Endothelial cell of umbilical vein (primary cell): ENCODE measurements at regions not wholly inside any gene's neighbourhood (a gene's known extent, or its start where the extent isn't known, plus 50 kb on each side); places are given as distances from the start of the nearest gene placed in this dataset.

ENCODE experiments used
- BruUV-seq: library from RNA; stranded (reverse); fragments of 400-500 nt; replicated peaks from 2 replicates; lab custom pipeline; 2021; lab: Mats Ljungman, UMichigan
- CTCF ChIA-PET: fragments of 300-600, 350-600 bp; sonication (Branson Sonifier 250); formaldehyde crosslinking; loops from one replicate; lab custom pipeline; 2021; ENCODE audit warnings: antibody characterized with exemption, inconsistent platforms; lab: Charles Lee
- POLR2A ChIA-PET: fragments of 300-600, 350-600 bp; sonication (Branson Sonifier 250); formaldehyde crosslinking; loops from one replicate; lab custom pipeline; 2021; ENCODE audit warnings: antibody characterized with exemption, inconsistent platforms; lab: Charles Lee
- DNase-seq: peaks from one replicate; pipeline ENCODE4 v3.0.0-alpha.2; 2011; ENCODE audit warnings: low read depth, low spot score
- FAIRE-seq: peaks from 2 replicates; lab custom pipeline; 2011; peaks lifted over from hg19 to GRCh38; lab: Jason Lieb, UNC
- H2AFZ ChIP-seq: 2 replicates; pipeline ENCODE4 v1.6.0; 2012; ENCODE audit warnings: low read depth, low read length, control low read depth, inconsistent platforms
- H3K27ac ChIP-seq: 2 replicates; pipeline ENCODE4 v1.5.1; 2011; ENCODE audit warnings: low read depth, mild to moderate bottlenecking, control low read depth, low read length, moderate library complexity; ENCODE audit not compliant: insufficient read depth
- H3K27me3 ChIP-seq, 2 experiments: 2 replicates each; pipeline versions ENCODE4 v1.6.0 to v1.6.1; 2011; ENCODE audit warnings: low read length in 2 of 2, mixed read lengths in 1 of 2; ENCODE audit not compliant: control insufficient read depth in 2 of 2, insufficient read depth in 2 of 2
- H3K36me3 ChIP-seq, 2 experiments: 2 replicates in 1 of 2; 3 replicates in 1 of 2; pipeline ENCODE4 v1.5.1; 2011; ENCODE audit warnings: low read length in 2 of 2, mild to moderate bottlenecking in 1 of 2, moderate library complexity in 1 of 2; ENCODE audit not compliant: control insufficient read depth in 2 of 2, insufficient read depth in 2 of 2; ENCODE audit errors: extremely low read depth in 1 of 2
- H3K4me1 ChIP-seq: 3 replicates; pipeline ENCODE4 v1.5.1; 2011; ENCODE audit warnings: mild to moderate bottlenecking, low read length; ENCODE audit not compliant: control insufficient read depth, insufficient read depth; ENCODE audit errors: extremely low read depth
- H3K4me2 ChIP-seq: 2 replicates; pipeline ENCODE4 v1.6.1; 2011; ENCODE audit warnings: low read length, control low read depth, mixed read lengths; ENCODE audit not compliant: insufficient read depth
- H3K4me3 ChIP-seq, 3 experiments: fragments of 200-600 bp in 1 of 3; sonication (generic), shearing (Covaris generic) in 1 of 3; replicated peaks in 1 of 3; 2 replicates each; pipeline ENCODE4 v1.5.1; 2011 to 2016; ENCODE audit warnings: control low read depth in 3 of 3, low read length in 3 of 3, mild to moderate bottlenecking in 2 of 3, inconsistent platforms in 1 of 3, low read depth in 1 of 3, moderate library complexity in 1 of 3; ENCODE audit not compliant: insufficient read depth in 1 of 3
- H3K79me2 ChIP-seq: 2 replicates; pipeline ENCODE4 v1.6.0; 2012; ENCODE audit warnings: low read length, inconsistent platforms; ENCODE audit not compliant: control insufficient read depth, insufficient read depth
- H3K9ac ChIP-seq: replicated peaks from 2 replicates; pipeline ENCODE3; 2011; ENCODE audit warnings: low read length, control low read depth; ENCODE audit not compliant: insufficient read depth; ENCODE audit errors: extremely low read depth
- H3K9me1 ChIP-seq: replicated peaks from 3 replicates; pipeline ENCODE4 v1.6.0; 2011; ENCODE audit warnings: mild to moderate bottlenecking, low read length; ENCODE audit not compliant: control insufficient read depth, insufficient read depth; ENCODE audit errors: extremely low read depth
- H3K9me3 ChIP-seq: replicated peaks from 2 replicates; pipeline ENCODE4 v1.5.1; 2012; ENCODE audit warnings: low read length, inconsistent platforms; ENCODE audit not compliant: control insufficient read depth, insufficient read depth
- H4K20me1 ChIP-seq: replicated peaks from 2 replicates; pipeline ENCODE3; 2011; ENCODE audit warnings: mild to moderate bottlenecking, low read length; ENCODE audit not compliant: control insufficient read depth, insufficient read depth; ENCODE audit errors: extremely low read depth
- JUN ChIP-seq: IDR thresholded peaks from 2 replicates; pipeline ENCODE4 v1.6.1; 2011; ENCODE audit warnings: borderline replicate concordance, low read depth; ENCODE audit not compliant: insufficient read length, insufficient read depth
- POLR2A ChIP-seq: IDR thresholded peaks from 2 replicates; pipeline ENCODE4 v1.6.1; 2012; ENCODE audit warnings: low read depth, mild to moderate bottlenecking, control low read depth, low read length
- POLR2AphosphoS5 ChIP-seq: IDR thresholded peaks from 2 replicates; pipeline ENCODE4 v1.6.1; 2012; ENCODE audit warnings: low read depth, mild to moderate bottlenecking, control low read depth, low read length, moderate library complexity; ENCODE audit not compliant: insufficient read depth
- dilution Hi-C: fragments of 300-500 bp; cut with MboI; formaldehyde crosslinking; loops from one replicate; pipeline ENCODE4 v1.15.0; 2019; ENCODE audit warnings: low sequenced_read_pairs; ENCODE audit not compliant: extremely low pct_ligation_motif_present
- intact Hi-C: fragments of 100-400 bp; cut with micrococcal nuclease; formaldehyde crosslinking; loops from one replicate; pipeline ENCODE4 v1.10.0; 2022
- TF ChIP-seq, protein P1 (sequence below): IDR thresholded peaks from 2 replicates; pipeline ENCODE4 v1.6.1; 2011; ENCODE audit not compliant: insufficient read depth, insufficient read length

DNA sequence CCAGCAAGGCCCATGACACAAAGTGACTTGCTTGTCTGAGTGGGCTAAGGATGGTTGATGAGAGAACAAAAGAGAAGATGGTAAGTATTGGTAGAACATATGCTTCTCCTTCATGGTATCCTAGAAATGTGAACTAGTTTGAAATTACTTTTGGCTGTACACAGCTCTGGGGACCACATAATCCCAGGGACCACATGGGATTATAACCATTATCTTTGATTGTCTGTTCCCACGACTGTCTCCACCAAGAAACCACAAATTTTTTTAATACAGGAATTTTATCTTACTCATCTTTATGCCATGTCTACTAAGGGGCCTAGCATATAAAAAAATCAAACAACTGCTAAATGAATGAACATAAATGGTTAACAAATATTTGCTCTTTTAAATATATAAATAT is 155.3 kb upstream of the PRICKLE2 start:
- H3K27me3 ChIP-seq = no peaks in the 10 kb centered on the region
- H3K9me1 ChIP-seq = no peaks in the 10 kb centered on the region
- BruUV-seq = no TSS peak
- H3K9ac ChIP-seq = no peak overlapping the region
- no peaks in the 10 kb centered on the region for H3K36me3 ChIP-seq
- FAIRE-seq = no peak
- no peak overlapping the region for H3K4me3 ChIP-seq
- ChIA-PET POLR2A (no interaction called here), CTCF (interaction anchor here (2.7 kb wide), 1 partner anchor 350 kb away, joined by 11 read pairs; no protein-coding TSS in a partner anchor)
- dilution Hi-C loops = no loop called here
- no peaks in the 10 kb centered on the region for H3K4me1 ChIP-seq
- no peaks in the 10 kb centered on the region for H3K79me2 ChIP-seq
- no peak overlapping the region for H2AFZ ChIP-seq
- H3K9me3 ChIP-seq = no peaks in the 10 kb centered on the region
- intact Hi-C loops = no loop called here
- no peak overlapping the region for H3K4me2 ChIP-seq
- no peak overlapping the region for H3K27ac ChIP-seq
- H4K20me1 ChIP-seq = no peaks in the 10 kb centered on the region
- DNase-seq = no peak
- TF ChIP-seq JUN = no peak
- TF ChIP-seq POLR2AphosphoS5 = no peak

DNA sequence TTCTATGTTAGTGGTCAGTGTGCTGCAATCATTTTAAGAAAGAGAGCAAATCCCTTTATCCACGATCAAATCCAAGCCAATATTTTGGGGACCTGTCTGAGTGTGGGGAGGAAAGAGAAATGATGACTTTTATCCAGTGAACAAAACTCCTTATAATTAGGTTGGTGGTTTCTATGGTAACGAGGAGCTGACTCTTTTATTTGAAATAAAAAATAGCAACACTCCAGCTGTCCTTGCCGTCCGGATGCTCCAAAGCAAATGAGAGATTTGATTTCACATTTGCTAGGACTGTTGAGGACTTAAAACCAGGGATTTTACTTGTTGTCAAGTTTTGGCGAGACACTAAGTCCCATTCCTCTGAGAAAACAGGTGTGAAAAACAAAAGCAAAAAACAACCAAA is 154.0 kb upstream of the PRICKLE2 start:
- CTCF ChIA-PET = interaction anchor here (1.2 kb wide), 1 partner anchor 9 kb away, joined by 3 read pairs; no protein-coding TSS in a partner anchor
- H3K27ac ChIP-seq = no peak overlapping the region
- H3K27me3 ChIP-seq = peaks cover 0 to 2% of the 10 kb centered on the region in 2 experiments
- no peaks in the 10 kb centered on the region for H3K9me1 ChIP-seq
- H3K36me3 ChIP-seq = no peaks in the 10 kb centered on the region
- H3K4me2 ChIP-seq = no peak overlapping the region
- H4K20me1 ChIP-seq = no peaks in the 10 kb centered on the region
- FAIRE-seq (no peak), DNase-seq (no peak)
- POLR2A ChIA-PET = no interaction called here
- H3K4me3 ChIP-seq = no peak overlapping the region
- intact Hi-C loops (no loop called here), dilution Hi-C loops (no loop called here)
- H3K9ac ChIP-seq = no peak overlapping the region
- no peaks in the 10 kb centered on the region for H3K9me3 ChIP-seq
- no peaks in the 10 kb centered on the region for H3K4me1 ChIP-seq
- TF ChIP-seq POLR2A = no peak
- TF ChIP-seq, protein P1, sequence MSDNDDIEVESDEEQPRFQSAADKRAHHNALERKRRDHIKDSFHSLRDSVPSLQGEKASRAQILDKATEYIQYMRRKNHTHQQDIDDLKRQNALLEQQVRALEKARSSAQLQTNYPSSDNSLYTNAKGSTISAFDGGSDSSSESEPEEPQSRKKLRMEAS = no peak
- H3K79me2 ChIP-seq = no peaks in the 10 kb centered on the region
- no peak overlapping the region for H2AFZ ChIP-seq
- no TSS peak for BruUV-seq
